ENCODE measurements at regions not wholly inside any gene's neighbourhood (a gene's known extent, or its start where the extent isn't known, plus 50 kb on each side); places are given as distances from the start of the nearest gene placed in this dataset.
"Not testable (repeated sequence)": the region's sequence is repeated elsewhere in the genome, so short reads cannot be mapped to it uniquely, and the experiment has no call there.

- DNase-seq = no peak
- no peak for ATAC-seq
- intact Hi-C loops (cut with DNase I, micrococcal nuclease) = no loop called here
These were observed 93.3 kb downstream of the GPX5 start for GRCh38 chr6:28618898-28619555.

- intact Hi-C loops (cut with DNase I, micrococcal nuclease); ATAC-seq; DNase-seq: not testable (repeated sequence)
These were observed 95.6 kb downstream of the GPX5 start for GRCh38 chr6:28621268-28621667.

GRCh38 chr6:28623242-28623641, 97.6 kb downstream of the GPX5 start:
- DNase-seq; ATAC-seq; intact Hi-C loops (cut with DNase I, micrococcal nuclease): not testable (repeated sequence)

GRCh38 chr6:28626386-28626785, 100.7 kb downstream of the GPX5 start:
- intact Hi-C loops (cut with DNase I, micrococcal nuclease); ATAC-seq; DNase-seq: not testable (repeated sequence)

GRCh38 chr6:28632326-28632851, 106.7 kb downstream of the GPX5 start:
- intact Hi-C loops (cut with DNase I, micrococcal nuclease) = no loop called here
- ATAC-seq (no peak), DNase-seq (no peak)

- no peak for DNase-seq
- no peak for ATAC-seq
- intact Hi-C loops (cut with DNase I, micrococcal nuclease) = no loop called here
These were observed 107.9 kb downstream of the GPX5 start for GRCh38 chr6:28633445-28634215.

DNA sequence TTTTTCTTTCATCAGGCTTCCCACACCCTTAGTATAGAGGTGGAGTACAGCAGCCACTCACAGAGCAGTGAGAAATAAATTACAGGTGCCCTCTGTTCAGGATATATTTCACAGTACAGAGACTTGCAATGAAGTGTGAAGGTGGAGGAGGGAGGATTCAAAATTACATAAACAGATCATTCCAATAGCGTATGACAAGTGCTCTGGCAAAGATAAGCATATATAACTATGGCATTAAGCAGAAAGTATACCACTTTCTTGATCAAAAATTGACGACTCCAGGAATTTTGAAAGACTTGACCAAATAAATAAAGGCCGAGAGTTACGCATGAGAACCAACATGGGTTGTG, 108.7 kb downstream of the GPX5 start:
- intact Hi-C loops (cut with DNase I, micrococcal nuclease) = no loop called here
- no peak for DNase-seq
- ATAC-seq = no peak

GRCh38 chr6:28634761-28635546, 109.3 kb downstream of the GPX5 start:
- ATAC-seq (peak; percentile 62), DNase-seq (peak in 1 of 2 donors; percentile 34)
- intact Hi-C loops (cut with DNase I, micrococcal nuclease) = no loop called here

DNA sequence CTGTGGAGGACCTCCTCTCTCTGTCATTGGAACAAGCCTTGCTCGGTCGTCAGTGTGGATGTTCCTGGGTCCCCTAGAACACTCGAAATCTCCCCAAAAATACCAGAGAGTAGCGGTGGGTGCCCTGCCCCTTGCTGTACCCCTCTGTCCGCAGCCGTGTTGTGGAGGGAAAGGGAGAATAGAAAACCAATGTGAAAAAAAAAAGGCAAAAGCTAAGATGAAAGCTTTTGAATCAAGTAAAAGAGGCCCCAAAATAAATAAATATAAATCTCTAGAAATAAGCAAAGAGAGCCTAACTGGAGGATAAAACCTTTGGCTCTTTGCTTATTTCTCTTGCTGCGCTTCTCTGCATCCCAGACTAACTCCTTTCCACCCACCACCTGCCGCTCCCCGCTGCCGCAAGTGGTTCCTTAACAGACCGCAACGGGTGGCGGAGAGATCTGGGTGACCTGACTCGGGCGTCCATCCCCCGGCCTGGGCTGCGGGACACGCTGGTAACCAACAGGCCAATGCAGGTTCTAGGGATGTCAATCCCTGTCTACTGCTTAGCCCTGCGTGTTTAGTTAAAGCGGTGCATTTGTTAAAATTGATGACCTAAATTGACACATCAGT, 110.0 kb downstream of the GPX5 start:
- ATAC-seq = no peak
- DNase-seq = no peak
- intact Hi-C loops (cut with DNase I, micrococcal nuclease) = no loop called here

DNA sequence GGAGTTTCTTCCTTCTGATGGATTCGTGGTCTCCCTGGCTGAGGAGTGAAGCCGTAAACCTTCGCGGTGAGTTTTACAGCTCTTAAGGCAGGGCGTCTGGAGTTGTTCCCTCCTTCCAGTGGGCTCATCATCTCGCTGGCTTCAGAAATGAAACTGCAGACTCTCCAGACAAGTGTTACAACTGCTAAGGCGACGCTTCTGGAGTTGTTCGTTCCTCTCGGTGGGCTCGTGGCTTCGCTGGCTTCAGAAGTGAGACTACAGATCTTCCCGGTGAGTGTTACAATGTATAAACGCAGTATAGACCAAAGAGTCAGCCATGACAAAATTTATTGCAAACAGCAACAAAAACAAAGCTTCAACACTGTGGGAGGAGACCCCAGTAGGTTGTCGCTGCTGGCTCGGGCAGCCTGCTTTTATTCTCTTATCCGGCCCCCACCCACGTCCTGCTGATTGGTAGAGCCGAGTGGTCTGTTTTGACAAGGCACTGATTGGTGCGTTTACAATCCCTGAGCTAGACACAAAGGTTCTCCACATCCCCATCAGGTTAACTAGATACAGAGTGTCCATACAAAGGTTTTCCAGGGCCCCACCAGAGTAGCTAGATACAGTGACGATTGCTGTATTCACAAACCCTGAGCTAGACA, 113.2 kb downstream of the GPX5 start:
- intact Hi-C loops (cut with DNase I, micrococcal nuclease) = no loop called here
- no peak for ATAC-seq
- DNase-seq = no peak

DNA sequence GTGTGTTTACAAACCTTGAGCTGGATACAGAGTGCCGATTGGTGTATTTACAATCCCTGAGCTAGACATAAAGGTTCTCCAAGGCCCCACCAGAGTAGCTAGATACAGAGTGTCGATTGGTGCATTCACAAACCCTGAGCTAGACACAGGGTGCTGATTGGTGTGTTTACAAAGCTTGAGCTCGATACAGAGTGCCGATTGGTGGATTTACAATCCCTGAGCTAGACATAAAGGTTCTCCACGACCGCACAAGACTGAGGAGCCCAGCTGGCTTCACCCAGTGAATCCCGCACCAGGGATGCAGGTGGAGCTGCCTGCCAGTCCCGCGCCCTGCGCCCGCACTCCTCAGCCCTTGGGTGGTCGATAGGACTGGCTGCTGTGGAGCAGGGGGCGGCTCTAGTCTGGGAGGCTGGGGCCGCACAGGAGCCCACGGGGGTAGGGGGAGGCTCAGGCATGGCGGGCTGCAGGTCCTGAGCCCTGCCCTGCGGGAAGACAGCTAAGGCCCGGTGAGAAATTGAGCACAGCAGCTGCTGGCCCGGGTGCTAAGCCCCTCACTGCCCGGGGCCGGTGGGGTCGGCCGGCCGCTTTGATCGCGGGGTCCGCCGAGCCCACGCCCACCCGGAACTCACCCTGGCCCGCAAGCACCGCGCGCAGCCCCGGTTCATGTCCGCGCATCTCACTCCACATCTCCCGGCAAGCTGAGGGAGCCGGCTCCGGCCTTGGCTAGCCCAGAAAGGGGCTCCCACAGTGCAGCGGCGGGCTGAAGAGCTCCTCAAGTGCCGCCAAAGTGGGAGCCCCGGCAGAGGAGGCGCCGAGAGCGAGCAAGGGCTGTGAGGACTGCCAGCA, 114.0 kb downstream of the GPX5 start:
- ATAC-seq; DNase-seq; intact Hi-C loops (cut with DNase I, micrococcal nuclease): not testable (repeated sequence)

DNA sequence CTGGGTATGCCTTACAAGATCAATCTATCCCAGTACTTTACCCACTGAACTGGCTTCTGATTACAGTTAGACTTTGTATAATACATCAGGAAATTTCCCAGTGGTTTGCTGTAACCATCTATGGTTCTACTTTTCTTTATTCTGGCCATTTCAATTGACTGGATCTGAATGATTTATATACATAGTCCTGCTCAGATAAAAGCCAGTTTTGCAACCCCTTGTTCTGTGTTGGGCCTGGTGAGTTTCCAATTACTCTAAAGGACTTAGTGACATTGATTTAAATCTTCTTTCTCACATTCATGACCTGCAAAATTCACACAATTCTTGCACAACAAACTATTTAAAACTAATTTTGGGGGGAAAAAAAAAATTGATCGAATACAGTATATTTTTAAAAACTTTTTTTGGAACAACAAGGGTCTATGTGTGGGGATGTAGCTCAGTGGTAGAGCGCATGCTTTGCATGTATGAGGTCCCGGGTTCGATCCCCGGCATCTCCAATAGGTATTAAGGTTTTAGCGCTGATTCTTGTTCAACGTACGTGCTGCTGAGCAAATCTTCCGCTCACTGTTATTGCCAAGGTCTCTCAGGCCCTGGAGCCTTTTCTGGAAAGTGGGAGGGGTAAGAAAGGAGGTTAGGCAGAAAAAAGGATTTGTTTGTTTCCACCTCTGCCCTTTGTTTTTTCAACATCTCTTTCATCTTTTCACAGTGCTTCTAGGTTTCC, 117.5 kb downstream of the GPX5 start:
- ATAC-seq = no peak
- no peak for DNase-seq
- intact Hi-C loops (cut with DNase I, micrococcal nuclease) = no loop called here

DNA sequence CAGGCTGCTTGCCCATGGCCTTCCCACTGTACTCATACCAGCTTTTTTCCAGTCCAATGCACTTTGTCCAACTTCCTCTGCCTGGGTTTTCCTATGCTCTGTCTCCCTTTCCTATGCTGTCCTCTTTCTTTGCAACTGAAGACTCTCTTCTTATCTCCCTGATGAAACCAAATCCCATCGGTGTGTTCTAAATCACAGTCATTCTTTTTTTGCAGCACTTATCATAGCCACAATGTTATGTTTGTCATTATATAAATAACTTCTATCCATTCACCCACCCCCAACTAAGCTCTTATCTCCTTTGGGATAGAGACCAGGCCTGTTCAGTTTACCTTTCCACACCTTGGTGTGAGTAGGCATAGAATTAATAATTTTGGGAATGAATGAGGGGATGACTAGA, 121.0 kb downstream of the GPX5 start:
- intact Hi-C loops (cut with DNase I, micrococcal nuclease) = no loop called here
- no peak for DNase-seq
- no peak for ATAC-seq

GRCh38 chr6:28648035-28648877, 122.6 kb downstream of the GPX5 start:
- no peak for ATAC-seq

GRCh38 chr6:28648878-28649375, 123.2 kb downstream of the GPX5 start:
- no peak for ATAC-seq
- intact Hi-C loops (cut with DNase I, micrococcal nuclease) = no loop called here
- no peak for DNase-seq

More at GRCh38 chr6:28648035-28648877, 122.6 kb downstream of the GPX5 start:
- peak in 1 of 2 donors; percentile 12 for DNase-seq
- intact Hi-C loops (cut with DNase I, micrococcal nuclease) = no loop called here

GRCh38 chr6:28651161-28651560, 125.5 kb downstream of the GPX5 start:
- intact Hi-C loops (cut with DNase I, micrococcal nuclease) = no loop called here
- ATAC-seq = no peak
- no peak for DNase-seq

All from left colon (tissue), 2 donors.